ENCODE measurements at regions not wholly inside any gene's neighbourhood (a gene's known extent, or its start where the extent isn't known, plus 50 kb on each side); places are given as distances from the start of the nearest gene placed in this dataset.

DNA sequence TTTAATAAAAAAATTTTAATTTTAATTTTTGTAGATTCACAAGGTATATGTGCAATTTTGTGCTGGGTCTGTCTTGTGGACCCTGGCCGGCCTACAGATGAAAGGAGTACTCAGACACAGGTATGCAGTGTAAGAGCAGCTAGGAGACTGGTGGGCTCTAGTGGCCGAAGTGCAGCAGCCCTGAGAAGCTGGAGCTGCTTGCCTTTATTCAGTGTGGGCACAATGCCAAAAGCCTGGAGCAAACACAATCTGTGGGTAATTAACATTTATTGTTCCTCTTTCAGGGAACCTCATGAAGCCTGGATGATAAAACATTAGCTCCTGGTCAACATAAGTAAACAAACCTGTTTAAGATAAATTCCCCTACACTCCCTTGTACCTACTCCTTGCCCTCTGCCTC, 135.7 kb upstream of the SEL1L start:
- TF ChIP-seq, protein P1, sequence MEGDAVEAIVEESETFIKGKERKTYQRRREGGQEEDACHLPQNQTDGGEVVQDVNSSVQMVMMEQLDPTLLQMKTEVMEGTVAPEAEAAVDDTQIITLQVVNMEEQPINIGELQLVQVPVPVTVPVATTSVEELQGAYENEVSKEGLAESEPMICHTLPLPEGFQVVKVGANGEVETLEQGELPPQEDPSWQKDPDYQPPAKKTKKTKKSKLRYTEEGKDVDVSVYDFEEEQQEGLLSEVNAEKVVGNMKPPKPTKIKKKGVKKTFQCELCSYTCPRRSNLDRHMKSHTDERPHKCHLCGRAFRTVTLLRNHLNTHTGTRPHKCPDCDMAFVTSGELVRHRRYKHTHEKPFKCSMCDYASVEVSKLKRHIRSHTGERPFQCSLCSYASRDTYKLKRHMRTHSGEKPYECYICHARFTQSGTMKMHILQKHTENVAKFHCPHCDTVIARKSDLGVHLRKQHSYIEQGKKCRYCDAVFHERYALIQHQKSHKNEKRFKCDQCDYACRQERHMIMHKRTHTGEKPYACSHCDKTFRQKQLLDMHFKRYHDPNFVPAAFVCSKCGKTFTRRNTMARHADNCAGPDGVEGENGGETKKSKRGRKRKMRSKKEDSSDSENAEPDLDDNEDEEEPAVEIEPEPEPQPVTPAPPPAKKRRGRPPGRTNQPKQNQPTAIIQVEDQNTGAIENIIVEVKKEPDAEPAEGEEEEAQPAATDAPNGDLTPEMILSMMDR (IDR thresholded peaks at IDR 0.05), result no peak
- no peak for TF ChIP-seq NFYB (CRISPR knock-in tag; conservative IDR thresholded peaks at IDR 0.05; ENCODE audit: low read depth)

Data from WTC11 (cell line).